Right cardiac atrium (tissue), 5 donors: ENCODE measurements at regions not wholly inside any gene's neighbourhood (a gene's known extent, or its start where the extent isn't known, plus 50 kb on each side); places are given as distances from the start of the nearest gene placed in this dataset.

Source experiments
- ATAC-seq, 2 donors: fragments of 200-7000 bp; cut with Tn5 transposase; one replicate each; pipeline versions ENCODE4 v1.8.0 to v1.9.1; 2020; ENCODE audit warnings: moderate library complexity in 2 of 2, mild to moderate bottlenecking in 1 of 2
- DNase-seq, 3 donors: peaks; one replicate each; pipeline ENCODE4 v3.0.0-alpha.2; 2020
- H3K27ac ChIP-seq: one replicate; pipeline ENCODE4 v1.5.1; 2013; ENCODE audit warnings: mild to moderate bottlenecking, low read length, control low read depth, moderate library complexity
- H3K27me3 ChIP-seq: one replicate; pipeline ENCODE4 v1.6.1; 2013; ENCODE audit not compliant: control insufficient read depth, insufficient read depth
- H3K4me1 ChIP-seq: one replicate; pipeline ENCODE4 v1.6.1; 2013; ENCODE audit warnings: low read length; ENCODE audit not compliant: control insufficient read depth, insufficient read depth
- H3K4me3 ChIP-seq: one replicate; pipeline ENCODE4 v1.5.1; 2013; ENCODE audit warnings: low read length, control low read depth
- H3K9me3 ChIP-seq: one replicate; pipeline ENCODE4 v1.6.1; 2013; ENCODE audit warnings: low read length; ENCODE audit not compliant: control insufficient read depth
- WGBS: extraction: QIAGEN DNeasy Blood & Tissue Kit; methylation state at CpG from one replicate; pipeline ENCODE4 v1.1.7; 2013; 5-methylcytosine and 5-hydroxymethylcytosine counted together
- intact Hi-C, 4 donors: fragments of 100-400 bp; cut with DNase I; formaldehyde crosslinking; loops; one replicate each; pipeline versions ENCODE4 v1.11.0 to v1.14.0; 2022 to 2023
- donor health status: healthy with polysubstance abuse.
- donor health status: DM: no; HTN: yes; CAD: no.
- donor health status: DM: no; HTN: no; CAD: no.
- donor health status: DM: no; HTN: yes; CAD: no; lungs with severe emphysema.
- donor health status: DM: yes; HTN: yes; CAD: no.

DNA sequence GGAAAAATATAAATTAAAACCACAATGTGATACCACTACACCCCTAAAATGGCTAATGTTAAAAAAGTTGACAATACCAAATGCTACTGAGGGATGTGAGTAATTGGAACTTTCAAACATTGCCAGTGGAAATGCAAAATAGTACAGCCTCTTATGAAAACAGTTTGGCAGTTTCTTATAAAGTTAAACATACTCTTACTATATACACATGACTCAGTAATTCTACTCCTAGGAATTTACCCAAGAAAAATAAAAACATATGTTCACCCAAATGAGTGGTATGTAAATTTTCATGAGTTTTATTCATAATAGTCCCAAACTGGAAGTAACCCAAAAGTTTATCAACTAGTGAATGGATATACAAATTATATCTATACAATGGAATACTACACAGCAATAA lies 228.0 kb downstream of the CYP26B1 start:
- intact Hi-C loops = loop anchor here (5.0 to 10.0 kb wide), 4 partner anchors 225 to 825 kb away; partner anchors contain the start of gene CYP26B1 (in 2 of the 4)
- Histone ChIP-seq H3K27ac (no peak overlapping the region), H3K9me3 (no peaks in the 10 kb centered on the region), H3K27me3 (no peaks in the 10 kb centered on the region), H3K4me1 (no peaks in the 10 kb centered on the region), H3K4me3 (no peak overlapping the region)
- ATAC-seq (no peak), DNase-seq (no peak)

DNA sequence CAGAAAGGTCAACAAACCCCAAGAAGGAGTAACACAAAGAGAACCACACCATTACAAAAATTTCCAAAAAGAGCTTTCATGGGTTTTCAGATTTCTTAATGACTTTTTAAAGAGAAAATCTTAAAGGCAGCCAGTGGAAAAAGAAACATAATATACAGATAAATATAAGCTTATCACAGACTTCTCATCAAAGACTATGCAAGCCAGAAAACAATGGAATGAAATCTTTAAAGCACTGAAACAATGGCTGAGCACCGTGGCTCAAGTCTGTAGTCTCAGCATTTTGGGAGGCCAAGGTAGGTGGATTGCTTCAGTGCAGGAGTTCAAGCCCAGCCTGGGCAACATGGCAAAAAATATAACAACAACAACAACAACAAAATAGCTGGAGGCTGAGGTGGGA lies 237.4 kb downstream of the CYP26B1 start:
- Histone ChIP-seq H3K27ac (no peak overlapping the region), H3K4me3 (no peak overlapping the region), H3K9me3 (peaks cover 2% of the 10 kb centered on the region), H3K4me1 (no peaks in the 10 kb centered on the region), H3K27me3 (no peaks in the 10 kb centered on the region)
- intact Hi-C loops = no loop called here
- WGBS = 85% methylated on average over 1 of the region's 1 CpG
- ATAC-seq (no peak), DNase-seq (no peak)

GRCh38 chr2:71908798-71909197 lies 238.9 kb downstream of the CYP26B1 start:
- no peak for ATAC-seq
- H3K27me3 ChIP-seq = no peaks in the 10 kb centered on the region

GRCh38 chr2:71907503-71907902 lies 240.2 kb downstream of the CYP26B1 start:
- Histone ChIP-seq H3K4me1 (no peaks in the 10 kb centered on the region), H3K9me3 (peaks cover 2% of the 10 kb centered on the region), H3K27ac (no peak overlapping the region), H3K27me3 (no peaks in the 10 kb centered on the region), H3K4me3 (no peak overlapping the region)
- no peak for DNase-seq
- no peak for ATAC-seq
- 91% methylated on average over 3 of the region's 3 CpGs for WGBS
- intact Hi-C loops = no loop called here

More at GRCh38 chr2:71908798-71909197, 238.9 kb downstream of the CYP26B1 start:
- Histone ChIP-seq H3K27ac (no peak overlapping the region), H3K4me3 (no peak overlapping the region), H3K9me3 (peaks cover 2% of the 10 kb centered on the region), H3K4me1 (no peaks in the 10 kb centered on the region)
- no peak for DNase-seq
- intact Hi-C loops = no loop called here
- 94% methylated on average over 1 of the region's 1 CpG for WGBS

GRCh38 chr2:71906357-71906973 lies 241.2 kb downstream of the CYP26B1 start:
- WGBS = 90% methylated on average over 2 of the region's 2 CpGs
- no peak for ATAC-seq
- no peaks in the 10 kb centered on the region for H3K4me1 ChIP-seq
- H3K4me3 ChIP-seq = no peak overlapping the region
- intact Hi-C loops = no loop called here
- H3K9me3 ChIP-seq = peaks cover 2% of the 10 kb centered on the region
- no peak overlapping the region for H3K27ac ChIP-seq
- DNase-seq = no peak
- H3K27me3 ChIP-seq = no peaks in the 10 kb centered on the region

DNA sequence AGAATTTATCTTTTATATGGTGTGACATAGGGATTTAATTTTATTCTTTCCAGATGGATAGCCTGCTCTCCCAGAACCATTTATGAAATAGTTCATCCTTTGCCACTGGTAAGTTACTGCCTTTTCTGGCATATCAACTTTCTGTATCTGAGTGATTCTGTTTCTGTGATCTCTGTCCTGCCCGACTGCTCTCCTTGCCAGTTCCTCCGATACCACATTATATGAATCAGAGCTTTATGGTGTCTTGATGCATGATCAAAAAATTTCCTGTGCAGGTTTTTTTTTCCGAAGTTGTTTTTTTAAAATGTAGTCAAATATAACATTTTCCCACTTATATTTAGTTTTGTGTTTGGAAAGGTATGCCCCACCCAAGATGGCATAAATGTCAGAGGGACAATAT lies 242.5 kb downstream of the CYP26B1 start:
- 86% methylated on average over 3 of the region's 3 CpGs for WGBS
- Histone ChIP-seq H3K9me3 (no peaks in the 10 kb centered on the region), H3K4me1 (no peaks in the 10 kb centered on the region), H3K4me3 (no peak overlapping the region), H3K27ac (no peak overlapping the region), H3K27me3 (no peaks in the 10 kb centered on the region)
- ATAC-seq (no peak), DNase-seq (no peak)
- intact Hi-C loops = no loop called here

GRCh38 chr2:71903841-71904240 lies 243.8 kb downstream of the CYP26B1 start:
- Histone ChIP-seq H3K9me3 (no peaks in the 10 kb centered on the region), H3K27me3 (no peaks in the 10 kb centered on the region), H3K4me1 (no peaks in the 10 kb centered on the region), H3K4me3 (no peak overlapping the region), H3K27ac (no peak overlapping the region)
- ATAC-seq (no peak), DNase-seq (no peak)
- intact Hi-C loops = no loop called here
- WGBS = 83% methylated on average over 1 of the region's 1 CpG

DNA sequence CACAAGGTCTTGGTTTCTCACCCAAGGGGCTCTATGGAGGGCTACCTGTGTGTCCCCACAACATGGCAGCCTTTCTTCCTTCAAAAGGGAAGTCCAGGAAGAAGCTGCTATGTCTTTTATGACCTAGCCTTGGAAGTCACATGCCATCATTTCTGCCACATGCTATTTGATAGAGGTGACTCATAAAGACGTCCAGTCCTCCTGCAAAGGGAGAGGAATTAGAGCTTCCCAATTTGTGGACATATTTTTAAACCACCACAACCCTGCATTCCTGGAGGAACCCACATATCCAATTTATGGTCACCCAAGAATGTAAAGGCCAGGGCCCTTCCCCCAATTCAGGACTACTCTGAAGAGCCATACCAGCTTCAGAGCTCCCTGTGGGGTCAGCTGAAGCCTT lies 246.2 kb downstream of the CYP26B1 start:
- intact Hi-C loops = no loop called here
- Histone ChIP-seq H3K4me1 (no peaks in the 10 kb centered on the region), H3K9me3 (no peaks in the 10 kb centered on the region), H3K27ac (no peak overlapping the region), H3K27me3 (no peaks in the 10 kb centered on the region), H3K4me3 (no peak overlapping the region)
- WGBS = 67% methylated on average over 1 of the region's 1 CpG
- ATAC-seq (no peak), DNase-seq (no peak)

GRCh38 chr2:71898851-71899681 lies 248.6 kb downstream of the CYP26B1 start:
- H3K9me3 ChIP-seq = no peaks in the 10 kb centered on the region
- DNase-seq = no peak
- WGBS = 80% methylated on average over 29 of the region's 29 CpGs
- intact Hi-C loops = no loop called here
- no peak overlapping the region for H3K27ac ChIP-seq
- H3K27me3 ChIP-seq = no peaks in the 10 kb centered on the region
- no peak for ATAC-seq
- H3K4me1 ChIP-seq = no peaks in the 10 kb centered on the region
- H3K4me3 ChIP-seq = no peak overlapping the region

DNA sequence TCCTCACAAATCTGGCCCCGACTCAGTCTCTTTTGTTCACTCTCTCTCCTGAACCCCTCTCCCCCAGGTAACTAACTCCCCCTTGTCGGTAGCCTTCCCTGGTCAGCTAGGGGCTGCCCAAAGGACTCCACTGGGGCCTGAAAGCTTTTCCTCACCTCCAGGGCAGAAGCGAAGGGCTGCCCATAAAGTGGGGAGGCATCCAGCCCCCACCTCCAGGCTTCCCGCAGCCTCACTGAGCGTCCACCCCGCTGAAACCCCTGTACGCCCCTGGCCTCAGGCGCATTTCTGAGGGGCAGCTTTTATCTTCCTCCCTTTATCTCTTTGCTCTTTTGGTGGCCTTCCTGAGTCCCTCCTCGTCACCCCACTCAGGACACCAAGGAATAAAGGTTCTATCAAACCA lies 249.3 kb downstream of the CYP26B1 start:
- Histone ChIP-seq H3K4me1 (no peaks in the 10 kb centered on the region), H3K27me3 (no peaks in the 10 kb centered on the region), H3K4me3 (no peak overlapping the region), H3K27ac (no peak overlapping the region), H3K9me3 (no peaks in the 10 kb centered on the region)
- no peak for DNase-seq
- 95% methylated on average over 9 of the region's 9 CpGs for WGBS
- intact Hi-C loops = no loop called here
- ATAC-seq = no peak

GRCh38 chr2:71897836-71898235 lies 249.8 kb downstream of the CYP26B1 start:
- no peaks in the 10 kb centered on the region for H3K27me3 ChIP-seq
- no peak for ATAC-seq
- no peak overlapping the region for H3K4me3 ChIP-seq
- DNase-seq = no peak
- no peaks in the 10 kb centered on the region for H3K9me3 ChIP-seq
- no peak overlapping the region for H3K27ac ChIP-seq
- intact Hi-C loops = no loop called here
- 90% methylated on average over 7 of the region's 7 CpGs for WGBS
- no peaks in the 10 kb centered on the region for H3K4me1 ChIP-seq
